ENCODE measurements at regions not wholly inside any gene's neighbourhood (a gene's known extent, or its start where the extent isn't known, plus 50 kb on each side); places are given as distances from the start of the nearest gene placed in this dataset.
"Not testable (repeated sequence)": the region's sequence is repeated elsewhere in the genome, so short reads cannot be mapped to it uniquely, and the experiment has no call there.

- no peak overlapping the region for H3K4me3 ChIP-seq (ENCODE audit: low read depth, low read length)
- TF ChIP-seq, protein P1, sequence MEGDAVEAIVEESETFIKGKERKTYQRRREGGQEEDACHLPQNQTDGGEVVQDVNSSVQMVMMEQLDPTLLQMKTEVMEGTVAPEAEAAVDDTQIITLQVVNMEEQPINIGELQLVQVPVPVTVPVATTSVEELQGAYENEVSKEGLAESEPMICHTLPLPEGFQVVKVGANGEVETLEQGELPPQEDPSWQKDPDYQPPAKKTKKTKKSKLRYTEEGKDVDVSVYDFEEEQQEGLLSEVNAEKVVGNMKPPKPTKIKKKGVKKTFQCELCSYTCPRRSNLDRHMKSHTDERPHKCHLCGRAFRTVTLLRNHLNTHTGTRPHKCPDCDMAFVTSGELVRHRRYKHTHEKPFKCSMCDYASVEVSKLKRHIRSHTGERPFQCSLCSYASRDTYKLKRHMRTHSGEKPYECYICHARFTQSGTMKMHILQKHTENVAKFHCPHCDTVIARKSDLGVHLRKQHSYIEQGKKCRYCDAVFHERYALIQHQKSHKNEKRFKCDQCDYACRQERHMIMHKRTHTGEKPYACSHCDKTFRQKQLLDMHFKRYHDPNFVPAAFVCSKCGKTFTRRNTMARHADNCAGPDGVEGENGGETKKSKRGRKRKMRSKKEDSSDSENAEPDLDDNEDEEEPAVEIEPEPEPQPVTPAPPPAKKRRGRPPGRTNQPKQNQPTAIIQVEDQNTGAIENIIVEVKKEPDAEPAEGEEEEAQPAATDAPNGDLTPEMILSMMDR (IDR thresholded peaks at IDR 0.05; ENCODE audit: insufficient read depth, low read length), result no peak
- DNase-seq (ENCODE audit: low read depth), result no peak
Observed at GRCh38 chr5:51214746-51215145, 168.5 kb upstream of the ISL1 start.

GRCh38 chr5:51225789-51226742 lies 157.2 kb upstream of the ISL1 start:
- TF ChIP-seq, protein P1 (IDR thresholded peaks at IDR 0.05; ENCODE audit: insufficient read depth, low read length), result no peak
- no peak for DNase-seq (ENCODE audit: low read depth)
- H3K4me3 ChIP-seq (ENCODE audit: low read depth, low read length), result no peak overlapping the region

GRCh38 chr5:51227963-51228470 lies 155.2 kb upstream of the ISL1 start:
- DNase-seq (ENCODE audit: low read depth), result no peak
- no peak overlapping the region for H3K4me3 ChIP-seq (ENCODE audit: low read depth, low read length)
- TF ChIP-seq, protein P1 (IDR thresholded peaks at IDR 0.05; ENCODE audit: insufficient read depth, low read length), result no peak

DNA sequence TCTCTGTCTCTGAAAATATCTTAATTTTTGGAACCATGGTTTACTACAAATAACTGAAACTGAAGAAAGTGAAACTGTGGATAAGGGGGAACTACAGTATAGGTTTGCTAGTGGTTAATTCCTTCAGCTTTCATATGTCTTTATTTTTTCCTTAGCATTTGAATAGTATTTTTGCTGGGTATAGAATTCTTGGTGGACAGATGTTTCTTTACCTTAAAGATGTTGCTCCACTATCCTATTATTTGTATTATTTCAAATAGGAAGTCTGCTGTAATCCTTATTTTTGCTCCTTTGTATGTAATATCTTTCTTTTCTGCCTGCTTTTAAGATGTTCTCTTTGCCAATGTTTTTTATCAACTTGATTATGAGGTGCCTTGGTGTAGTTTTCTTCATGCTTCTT lies 152.9 kb upstream of the ISL1 start:
- DNase-seq (ENCODE audit: low read depth), result no peak
- TF ChIP-seq, protein P1 (IDR thresholded peaks at IDR 0.05; ENCODE audit: insufficient read depth, low read length), result no peak
- H3K4me3 ChIP-seq (ENCODE audit: low read depth, low read length), result no peak overlapping the region

- TF ChIP-seq, protein P1 (IDR thresholded peaks at IDR 0.05; ENCODE audit: insufficient read depth, low read length), result no peak
- H3K4me3 ChIP-seq (ENCODE audit: low read depth, low read length), result no peak overlapping the region
- DNase-seq (ENCODE audit: low read depth), result no peak
Observed at GRCh38 chr5:51242456-51242855, 140.8 kb upstream of the ISL1 start.

DNA sequence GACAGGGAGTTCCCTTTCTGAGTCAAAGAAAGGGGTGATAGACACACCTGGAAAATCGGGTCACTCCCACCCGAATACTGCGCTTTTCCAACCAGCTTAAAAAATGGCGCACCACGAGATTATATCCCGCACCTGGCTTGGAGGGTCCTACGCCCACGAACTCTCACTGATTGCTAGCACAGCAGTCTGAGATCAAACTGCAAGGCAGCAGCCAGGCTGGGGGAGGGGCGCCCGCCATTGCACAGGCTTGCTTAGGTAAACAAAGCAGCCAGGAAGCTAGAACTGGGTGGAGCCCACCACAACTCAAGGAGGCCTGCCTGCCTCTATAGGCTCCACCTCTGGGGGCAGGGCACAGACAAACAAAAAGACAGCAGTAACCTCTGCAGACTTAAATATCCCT lies 132.3 kb upstream of the ISL1 start:
- H3K4me3 ChIP-seq (ENCODE audit: low read depth, low read length), result not testable (repeated sequence)

GRCh38 chr5:51271261-51271660 lies 112.0 kb upstream of the ISL1 start:
- no peak overlapping the region for H3K4me3 ChIP-seq (ENCODE audit: low read depth, low read length)
- TF ChIP-seq, protein P1 (IDR thresholded peaks at IDR 0.05; ENCODE audit: insufficient read depth, low read length), result no peak
- no peak for DNase-seq (ENCODE audit: low read depth)

More for the DNA sequence above, 132.3 kb upstream of the ISL1 start:
- not testable (repeated sequence) for DNase-seq (ENCODE audit: low read depth)

All from fibroblast of the aortic adventitia (primary cell).